DOHH2 (cell line): ENCODE measurements at regions not wholly inside any gene's neighbourhood (a gene's known extent, or its start where the extent isn't known, plus 50 kb on each side); places are given as distances from the start of the nearest gene placed in this dataset.

Experiments
- EZH2phosphoT487 ChIP-seq: fragments of 200-600 bp; sonication (generic); IDR thresholded peaks from 2 replicates; pipeline ENCODE4 v1.6.1; 2017; ENCODE audit warnings: borderline replicate concordance, mild to moderate bottlenecking, antibody characterized with exemption, low read length, moderate library complexity, mixed read lengths
- TF ChIP-seq, protein P1 (sequence below): fragments of 200-600 bp; sonication (generic); IDR thresholded peaks from one replicate; pipeline ENCODE4 v1.5.1; 2014; ENCODE audit warnings: antibody characterized with exemption, mild to moderate bottlenecking, low read depth, low read length; ENCODE audit not compliant: poor library complexity, severe bottlenecking

- TF ChIP-seq, protein P1, sequence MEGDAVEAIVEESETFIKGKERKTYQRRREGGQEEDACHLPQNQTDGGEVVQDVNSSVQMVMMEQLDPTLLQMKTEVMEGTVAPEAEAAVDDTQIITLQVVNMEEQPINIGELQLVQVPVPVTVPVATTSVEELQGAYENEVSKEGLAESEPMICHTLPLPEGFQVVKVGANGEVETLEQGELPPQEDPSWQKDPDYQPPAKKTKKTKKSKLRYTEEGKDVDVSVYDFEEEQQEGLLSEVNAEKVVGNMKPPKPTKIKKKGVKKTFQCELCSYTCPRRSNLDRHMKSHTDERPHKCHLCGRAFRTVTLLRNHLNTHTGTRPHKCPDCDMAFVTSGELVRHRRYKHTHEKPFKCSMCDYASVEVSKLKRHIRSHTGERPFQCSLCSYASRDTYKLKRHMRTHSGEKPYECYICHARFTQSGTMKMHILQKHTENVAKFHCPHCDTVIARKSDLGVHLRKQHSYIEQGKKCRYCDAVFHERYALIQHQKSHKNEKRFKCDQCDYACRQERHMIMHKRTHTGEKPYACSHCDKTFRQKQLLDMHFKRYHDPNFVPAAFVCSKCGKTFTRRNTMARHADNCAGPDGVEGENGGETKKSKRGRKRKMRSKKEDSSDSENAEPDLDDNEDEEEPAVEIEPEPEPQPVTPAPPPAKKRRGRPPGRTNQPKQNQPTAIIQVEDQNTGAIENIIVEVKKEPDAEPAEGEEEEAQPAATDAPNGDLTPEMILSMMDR = no peak
- TF ChIP-seq EZH2phosphoT487 = no peak
These were observed 212.5 kb upstream of the CHD6 start for GRCh38 chr20:41830702-41831101.
